Liver (tissue), 8 donors: ENCODE measurements at regions not wholly inside any gene's neighbourhood (a gene's known extent, or its start where the extent isn't known, plus 50 kb on each side); places are given as distances from the start of the nearest gene placed in this dataset.

Experiments used
- DNase-seq: peaks from one replicate; pipeline ENCODE4 v3.0.0-alpha.2; 2017; ENCODE audit warnings: low spot score
- H3K27ac ChIP-seq, 2 donors: one replicate each; pipeline ENCODE4 v1.7.0; 2013; ENCODE audit warnings: inconsistent platforms in 2 of 2, low read length in 2 of 2, control low read depth in 1 of 2, low read depth in 1 of 2, mild to moderate bottlenecking in 1 of 2
- H3K27me3 ChIP-seq, 4 donors: one replicate each; pipeline versions ENCODE4 v1.6.1 to v1.7.0; 2013; ENCODE audit warnings: low read length in 3 of 4, inconsistent platforms in 1 of 4, mild to moderate bottlenecking in 1 of 4, moderate library complexity in 1 of 4; ENCODE audit not compliant: control insufficient read depth in 4 of 4, insufficient read depth in 4 of 4
- H3K36me3 ChIP-seq, 4 donors: one replicate each; pipeline versions ENCODE4 v1.6.1 to v1.7.0; 2013; ENCODE audit warnings: low read length in 3 of 4, mild to moderate bottlenecking in 3 of 4, low read depth in 1 of 4, moderate library complexity in 1 of 4; ENCODE audit not compliant: control insufficient read depth in 4 of 4, insufficient read depth in 3 of 4
- H3K4me1 ChIP-seq, 4 donors: one replicate each; pipeline versions ENCODE4 v1.6.1 to v1.7.0; 2013; ENCODE audit warnings: low read length in 3 of 4, mild to moderate bottlenecking in 3 of 4, moderate library complexity in 1 of 4; ENCODE audit not compliant: control insufficient read depth in 4 of 4, insufficient read depth in 4 of 4
- H3K4me3 ChIP-seq, 3 donors: one replicate each; pipeline versions ENCODE4 v1.6.1 to v1.7.0; 2013; ENCODE audit warnings: low read length in 3 of 3, control low read depth in 1 of 3, low read depth in 1 of 3, mild to moderate bottlenecking in 1 of 3
- H3K9ac ChIP-seq, 2 donors: one replicate each; pipeline ENCODE4 v1.7.0; 2013; ENCODE audit warnings: low read length in 2 of 2, mild to moderate bottlenecking in 2 of 2, moderate library complexity in 2 of 2, control low read depth in 1 of 2, low read depth in 1 of 2
- H3K9me3 ChIP-seq, 4 donors: one replicate each; pipeline versions ENCODE4 v1.6.1 to v1.7.0; 2013; ENCODE audit warnings: low read length in 3 of 4; ENCODE audit not compliant: control insufficient read depth in 4 of 4
- CTCF ChIP-seq: fragments of 150-350 bp; IDR thresholded peaks from 2 replicates; pipeline ENCODE4 v1.5.1; 2017; ENCODE audit warnings: improper control_type of control experiment, low read depth, low read length; ENCODE audit not compliant: missing input control
- EGR1 ChIP-seq, 2 donors: IDR thresholded peaks; 2 replicates each; pipeline ENCODE4 v1.6.1; 2016 to 2018; ENCODE audit warnings: antibody characterized with exemption in 2 of 2, low read depth in 2 of 2
- FOXA1 ChIP-seq: IDR thresholded peaks from 2 replicates; pipeline ENCODE4 v1.6.1; 2016; ENCODE audit warnings: antibody characterized with exemption
- JUND ChIP-seq, 2 donors: IDR thresholded peaks; 2 replicates each; pipeline ENCODE4 v1.6.1; 2016; ENCODE audit warnings: antibody characterized with exemption in 2 of 2
- NR2F2 ChIP-seq: IDR thresholded peaks from 2 replicates; pipeline ENCODE4 v1.6.1; 2016; ENCODE audit warnings: antibody characterized with exemption
- RAD21 ChIP-seq, 2 donors: IDR thresholded peaks; 2 replicates each; pipeline ENCODE4 v1.6.1; 2016; ENCODE audit warnings: antibody characterized with exemption in 2 of 2, mild to moderate bottlenecking in 2 of 2
- REST ChIP-seq: IDR thresholded peaks from 2 replicates; pipeline ENCODE4 v1.6.1; 2016; ENCODE audit warnings: antibody characterized with exemption, mild to moderate bottlenecking
- RXRA ChIP-seq, 2 donors: IDR thresholded peaks; 2 replicates each; pipeline ENCODE4 v1.6.1; 2017 to 2018; ENCODE audit warnings: antibody characterized with exemption in 2 of 2, mild to moderate bottlenecking in 1 of 2
- SP1 ChIP-seq: IDR thresholded peaks from 2 replicates; pipeline ENCODE4 v1.6.1; 2018; ENCODE audit warnings: antibody characterized with exemption, mild to moderate bottlenecking
- YY1 ChIP-seq: IDR thresholded peaks from 2 replicates; pipeline ENCODE4 v1.6.1; 2016; ENCODE audit warnings: antibody characterized with exemption, mild to moderate bottlenecking
- ZBTB33 ChIP-seq: IDR thresholded peaks from 2 replicates; pipeline ENCODE4 v1.6.1; 2016; ENCODE audit warnings: antibody characterized with exemption
- WGBS: extraction: QIAGEN DNeasy Blood & Tissue Kit; methylation state at CpG from one replicate; pipeline ENCODE4 v1.1.7; 2013; 5-methylcytosine and 5-hydroxymethylcytosine counted together
- donor health status: healthy.
- donor health status: healthy.
- donor health status: healthy.
- donor health status: healthy.
- donor health status: healthy.

GRCh38 chr3:148075771-148076716, 621.7 kb upstream of the AGTR1 start:
- 43% methylated on average over 5 of the region's 5 CpGs for WGBS
- H3K36me3 ChIP-seq, result no peaks in the 10 kb centered on the region
- no peak overlapping the region for H3K4me3 ChIP-seq
- no peak overlapping the region for H3K27ac ChIP-seq
- H3K27me3 ChIP-seq, result no peaks in the 10 kb centered on the region
- no peaks in the 10 kb centered on the region for H3K9me3 ChIP-seq
- TF ChIP-seq CTCF (peak; percentile 44), RAD21 (IDR thresholded peaks at IDR 0.05) (peak; percentile 71 to 72), JUND (IDR thresholded peaks at IDR 0.05) (no peak), NR2F2 (no peak), YY1 (no peak), FOXA1 (no peak), EGR1 (IDR thresholded peaks at IDR 0.05; ENCODE audit: low read depth in 2 of 2) (no peak)
- H3K9ac ChIP-seq, result no peak overlapping the region
- DNase-seq, result no peak
- H3K4me1 ChIP-seq, result no peaks in the 10 kb centered on the region

GRCh38 chr3:148077318-148077923, 620.3 kb upstream of the AGTR1 start:
- Histone ChIP-seq H3K27me3 (no peaks in the 10 kb centered on the region), H3K36me3 (no peaks in the 10 kb centered on the region), H3K9ac (no peak overlapping the region), H3K4me3 (no peak overlapping the region), H3K9me3 (no peaks in the 10 kb centered on the region), H3K27ac (no peak overlapping the region), H3K4me1 (no peaks in the 10 kb centered on the region)
- TF ChIP-seq RXRA (IDR thresholded peaks at IDR 0.05), result no peak
- TF ChIP-seq JUND (IDR thresholded peaks at IDR 0.05), result no peak
- TF ChIP-seq RAD21 (IDR thresholded peaks at IDR 0.05), result peak; percentile 62 to 70
- TF ChIP-seq SP1, result no peak
- peak; percentile 26 for TF ChIP-seq CTCF
- no peak for TF ChIP-seq REST
- TF ChIP-seq ZBTB33, result no peak
- TF ChIP-seq EGR1 (IDR thresholded peaks at IDR 0.05; ENCODE audit: low read depth in 2 of 2), result no peak
- 6% methylated on average over 1 of the region's 1 CpG for WGBS
- no peak for DNase-seq
